ENCODE measurements at regions not wholly inside any gene's neighbourhood (a gene's known extent, or its start where the extent isn't known, plus 50 kb on each side); places are given as distances from the start of the nearest gene placed in this dataset.
"Not testable (repeated sequence)": the region's sequence is repeated elsewhere in the genome, so short reads cannot be mapped to it uniquely, and the experiment has no call there.

GRCh38 chr15:20267051-20267730 is 274.4 kb downstream of the GOLGA6L6 start:
- DNase-seq (ENCODE audit: low spot score): not testable (repeated sequence)

GRCh38 chr15:20265710-20266109 is 275.9 kb downstream of the GOLGA6L6 start:
- not testable (repeated sequence) for DNase-seq (ENCODE audit: low spot score)

DNA sequence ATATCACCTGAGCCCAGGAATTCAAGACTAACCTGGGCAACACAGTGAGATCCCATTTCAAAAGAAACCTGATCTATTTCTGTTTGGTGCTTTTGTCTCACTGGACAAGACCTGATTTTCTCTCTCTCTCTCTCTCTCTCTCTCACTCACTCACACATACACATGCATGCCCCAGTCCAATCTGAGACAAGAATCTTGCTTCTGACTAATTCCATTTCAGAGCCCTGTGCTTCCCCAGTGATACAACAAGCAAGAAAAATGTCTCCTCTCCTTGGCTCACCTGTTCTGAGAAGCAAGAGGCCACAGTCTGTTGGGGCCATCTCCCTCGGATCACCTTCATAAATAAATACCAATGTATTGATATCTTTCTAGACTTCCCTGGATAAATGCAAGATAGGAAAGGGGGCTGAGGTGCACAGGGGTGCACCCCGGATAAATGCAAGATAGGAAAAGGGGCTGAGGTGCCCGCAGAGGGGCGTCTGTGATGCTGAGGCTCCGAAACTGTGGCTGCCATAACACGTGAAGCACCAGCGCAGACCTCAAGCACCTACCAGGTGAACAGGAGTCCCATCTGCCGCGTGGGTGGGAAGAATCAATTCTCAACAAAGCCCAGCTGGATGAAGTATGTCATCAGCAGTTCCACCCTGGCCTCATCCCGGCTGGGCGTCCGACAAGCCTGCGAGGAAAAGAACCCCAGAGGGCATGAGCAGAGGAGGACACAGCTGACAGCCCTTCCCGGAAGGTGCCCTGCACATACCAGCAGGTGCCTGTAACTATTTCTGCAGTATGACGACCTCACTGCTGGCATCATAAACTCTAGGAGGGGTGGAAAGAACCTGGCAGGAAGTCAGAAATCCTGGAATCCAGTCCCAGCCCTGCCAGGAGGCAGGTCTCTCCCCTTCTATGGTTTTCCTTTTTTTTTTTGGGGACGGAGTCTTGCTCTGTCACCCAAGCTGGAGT is 280.0 kb downstream of the GOLGA6L6 start:
- not testable (repeated sequence) for DNase-seq (ENCODE audit: low spot score)

DNA sequence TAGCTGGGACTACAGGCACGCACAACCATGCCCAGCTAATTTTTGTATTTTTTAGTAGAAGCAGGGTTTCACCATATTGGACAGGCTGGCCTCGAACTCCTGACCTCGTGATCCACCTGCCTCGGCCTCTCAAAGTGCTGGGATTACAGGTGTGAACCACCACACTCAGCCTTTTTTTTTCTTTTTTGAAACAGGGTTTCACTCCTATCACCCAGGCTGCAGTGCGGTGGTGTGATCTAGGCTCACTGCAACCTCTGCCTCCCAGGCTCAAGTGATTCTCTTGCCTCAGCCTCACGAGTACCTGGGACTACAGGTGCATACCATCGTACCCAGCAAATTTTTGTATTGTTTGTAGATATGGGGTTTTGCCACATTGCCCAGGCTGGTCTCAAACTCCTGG is 280.9 kb downstream of the GOLGA6L6 start:
- DNase-seq (ENCODE audit: low spot score): not testable (repeated sequence)

DNA sequence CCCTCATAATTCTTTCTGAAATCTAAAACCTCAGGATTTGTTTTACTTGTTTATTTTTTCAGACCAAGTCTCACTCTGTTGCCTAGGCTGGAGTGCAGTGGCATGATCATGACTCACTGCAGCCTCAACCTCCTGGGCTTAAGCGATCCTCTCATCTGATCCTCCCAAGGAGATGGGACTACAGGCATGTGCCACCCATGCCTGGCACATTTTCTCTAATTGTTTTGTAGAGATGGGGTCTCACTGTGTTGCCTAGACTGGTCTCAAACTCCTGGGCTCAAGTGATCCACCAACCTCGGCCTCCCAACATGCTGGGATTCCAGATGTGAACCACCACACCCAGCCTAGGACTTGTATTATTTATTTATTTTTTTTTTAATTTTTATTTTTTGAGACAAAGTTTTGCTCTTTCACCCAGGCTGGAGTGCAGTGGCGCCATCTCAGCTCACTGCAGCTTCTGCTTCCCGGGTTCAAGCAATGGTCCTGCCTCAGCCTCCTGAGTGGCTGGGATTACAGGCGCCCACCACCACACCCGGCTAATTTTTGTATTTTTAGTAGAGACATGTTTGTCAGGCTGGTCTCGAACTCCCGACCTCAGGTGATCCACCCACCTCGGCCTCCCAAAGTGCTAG is 281.9 kb downstream of the GOLGA6L6 start:
- DNase-seq (ENCODE audit: low spot score): not testable (repeated sequence)

DNA sequence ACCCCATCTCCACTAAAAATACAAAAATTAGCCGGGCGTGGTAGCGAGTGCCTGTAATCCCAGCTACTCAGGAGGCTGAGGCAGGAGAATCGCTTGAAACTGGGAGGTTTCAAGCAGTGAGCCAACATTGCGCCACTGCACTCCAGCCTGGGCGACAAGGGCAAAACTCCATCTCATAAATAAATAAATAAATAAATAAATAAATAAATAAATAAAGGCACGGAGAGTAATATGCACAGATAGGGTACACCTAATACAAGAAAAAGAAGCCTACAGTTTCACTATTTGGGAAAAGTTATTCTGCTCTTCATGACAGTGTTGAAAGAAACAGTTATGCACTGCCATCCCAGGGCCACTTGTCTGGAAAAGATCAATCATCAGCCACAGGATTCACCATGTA is 285.2 kb downstream of the GOLGA6L6 start:
- DNase-seq (ENCODE audit: low spot score): not testable (repeated sequence)

- not testable (repeated sequence) for DNase-seq (ENCODE audit: low spot score)
Observed at GRCh38 chr15:20255641-20256040, 286.0 kb downstream of the GOLGA6L6 start.

- DNase-seq (ENCODE audit: low spot score): not testable (repeated sequence)
Observed at GRCh38 chr15:20253047-20253615, 288.5 kb downstream of the GOLGA6L6 start.

- DNase-seq (ENCODE audit: low spot score): not testable (repeated sequence)
Observed at GRCh38 chr15:20252040-20252439, 289.6 kb downstream of the GOLGA6L6 start.

DNA sequence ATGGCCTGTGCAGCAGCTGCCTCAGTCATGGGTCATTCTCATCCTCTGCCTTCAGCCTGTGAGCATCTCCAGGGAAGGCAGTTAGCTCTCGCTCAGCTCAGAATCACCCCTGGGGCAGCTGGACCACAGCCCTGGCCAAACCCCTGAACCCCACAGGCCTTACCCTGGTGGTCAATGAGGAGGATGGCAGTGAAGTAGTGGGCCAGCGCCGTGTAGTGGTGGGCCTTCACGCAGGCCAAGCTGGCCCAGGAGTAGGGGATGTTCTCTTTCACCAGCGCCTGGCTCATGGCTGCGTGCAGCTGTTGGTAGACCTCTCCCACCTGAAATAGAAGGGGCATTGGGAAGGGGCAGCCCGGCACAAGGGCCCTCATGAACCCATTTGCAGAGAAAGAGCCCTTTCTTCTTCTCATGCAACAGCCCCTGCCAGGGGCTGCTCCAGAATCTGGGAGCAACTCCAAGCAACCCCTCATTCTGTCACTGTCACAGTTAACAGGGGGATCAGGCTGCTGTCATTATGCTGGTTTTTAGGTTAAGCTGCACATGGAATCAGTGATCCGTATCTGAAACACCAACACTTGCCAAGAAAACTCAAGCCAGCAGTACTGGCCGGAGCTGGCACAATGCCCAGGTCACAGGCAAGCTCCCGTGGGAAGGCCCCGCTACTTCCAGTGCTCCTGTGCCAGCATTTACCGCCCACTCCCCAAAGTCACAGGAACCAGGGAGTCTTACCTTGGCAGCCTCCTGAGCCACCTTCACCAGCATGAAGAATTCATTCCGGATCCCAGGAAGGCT is 290.2 kb downstream of the GOLGA6L6 start:
- DNase-seq (ENCODE audit: low spot score): not testable (repeated sequence)

- not testable (repeated sequence) for DNase-seq (ENCODE audit: low spot score)
Observed at GRCh38 chr15:20250206-20250605, 291.4 kb downstream of the GOLGA6L6 start.

DNA sequence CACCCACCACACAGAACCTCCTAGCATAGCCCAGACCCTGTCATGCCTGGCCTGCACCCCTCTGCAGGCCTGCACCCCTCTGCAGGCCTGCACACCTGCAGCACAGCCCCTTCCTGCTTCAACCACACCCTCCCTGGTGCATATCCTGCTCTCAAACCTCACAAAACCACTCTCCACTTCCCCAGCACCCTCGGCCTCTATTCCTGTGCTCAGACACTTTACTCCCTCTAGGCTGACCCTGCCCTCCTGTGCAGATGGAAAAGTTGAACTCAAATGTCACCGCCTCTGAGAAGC is 292.0 kb downstream of the GOLGA6L6 start:
- DNase-seq (ENCODE audit: low spot score): not testable (repeated sequence)

- DNase-seq (ENCODE audit: low spot score): not testable (repeated sequence)
Observed at GRCh38 chr15:20248434-20248833, 293.2 kb downstream of the GOLGA6L6 start.

DNA sequence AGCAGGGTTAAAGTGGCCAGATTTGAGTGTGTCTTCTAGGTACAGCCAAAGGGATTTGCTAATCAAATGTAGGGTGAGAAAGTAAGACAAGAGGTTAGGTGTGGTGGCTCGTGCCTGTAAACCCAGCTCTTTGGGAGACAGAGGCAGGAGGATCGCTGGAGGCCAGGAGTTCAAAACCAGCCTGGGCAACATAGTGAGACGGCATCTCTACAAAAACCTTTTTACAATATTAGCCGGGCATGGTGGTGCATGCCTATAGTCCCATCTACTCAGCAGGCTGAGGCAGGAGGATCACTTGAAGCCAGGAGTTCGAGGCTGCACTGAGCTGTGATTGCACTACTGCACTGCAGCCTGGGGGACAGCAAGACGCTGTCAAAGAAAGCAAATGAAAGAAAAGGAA is 294.5 kb downstream of the GOLGA6L6 start:
- DNase-seq (ENCODE audit: low spot score): not testable (repeated sequence)

DNA sequence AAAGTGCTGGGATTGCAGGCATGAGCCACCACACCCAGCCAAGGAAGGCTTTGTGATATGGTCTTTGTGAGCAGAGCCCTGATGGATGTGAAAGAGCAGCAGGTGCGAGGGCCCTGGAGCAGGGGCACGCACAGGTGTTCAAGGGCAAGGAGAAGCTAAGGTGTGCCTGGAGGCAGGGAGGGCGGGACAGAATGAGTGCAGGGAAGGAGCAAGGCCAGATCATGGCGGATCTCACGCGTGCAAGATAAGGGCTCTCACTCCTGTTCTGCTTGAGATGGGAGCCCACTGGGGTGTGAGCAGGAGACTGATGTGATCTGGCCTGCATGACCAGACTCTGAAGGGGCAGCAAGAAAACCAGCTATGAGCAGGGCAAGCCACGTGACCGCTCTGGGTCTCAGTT is 295.0 kb downstream of the GOLGA6L6 start:
- DNase-seq (ENCODE audit: low spot score): not testable (repeated sequence)

GRCh38 chr15:20245856-20246255 is 295.7 kb downstream of the GOLGA6L6 start:
- not testable (repeated sequence) for DNase-seq (ENCODE audit: low spot score)

GRCh38 chr15:20244792-20245191 is 296.8 kb downstream of the GOLGA6L6 start:
- DNase-seq (ENCODE audit: low spot score): not testable (repeated sequence)

- DNase-seq (ENCODE audit: low spot score): not testable (repeated sequence)
Observed at GRCh38 chr15:20243486-20244240, 297.9 kb downstream of the GOLGA6L6 start.

- DNase-seq (ENCODE audit: low spot score): not testable (repeated sequence)
Observed at GRCh38 chr15:20240366-20240917, 301.2 kb downstream of the GOLGA6L6 start.

DNA sequence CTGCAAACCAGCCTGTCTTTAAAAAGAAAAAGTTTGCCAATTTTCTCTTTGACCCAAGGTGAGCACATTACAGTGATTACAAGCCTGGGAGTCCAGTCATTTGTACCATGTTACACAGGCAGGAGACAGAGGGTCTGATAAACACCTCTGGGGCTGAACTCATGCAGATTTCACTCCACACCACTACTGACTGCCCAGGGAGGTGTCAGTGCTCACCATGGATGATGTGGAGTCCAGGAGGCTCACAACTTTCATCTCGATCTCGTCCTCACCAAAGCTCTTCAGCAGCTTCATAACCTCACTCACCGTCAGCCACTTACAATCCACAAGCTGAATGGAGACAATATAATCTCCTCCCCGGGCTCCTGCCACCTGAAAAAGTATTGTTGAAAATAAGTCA is 302.4 kb downstream of the GOLGA6L6 start:
- DNase-seq (ENCODE audit: low spot score): not testable (repeated sequence)

Data from activated CD4-positive, alpha-beta T cell treated with anti-CD3 and anti-CD28 coated beads, Interleukin-2, Interleukin-4, amounts not matched to agents 100 ng/mL and 50 ng/mL, durations not matched to agents 16 hours and 8 hours (primary cell).